IPS DF 6.9 (cell line): ENCODE measurements at regions not wholly inside any gene's neighbourhood (a gene's known extent, or its start where the extent isn't known, plus 50 kb on each side); places are given as distances from the start of the nearest gene placed in this dataset.
"Not testable (repeated sequence)": the region's sequence is repeated elsewhere in the genome, so short reads cannot be mapped to it uniquely, and the experiment has no call there.

ENCODE experiments used
- DNase-seq: peaks from one replicate; pipeline ENCODE4 v3.0.0-alpha.2; 2013; ENCODE audit warnings: low read depth, low spot score
- H3K27ac ChIP-seq: one replicate; pipeline ENCODE4 v1.5.1; 2013; ENCODE audit warnings: low read length, control low read depth
- H3K27me3 ChIP-seq: 2 replicates; pipeline ENCODE4 v1.6.1; 2013; ENCODE audit warnings: mild to moderate bottlenecking, low read length; ENCODE audit not compliant: control insufficient read depth, insufficient read depth
- H3K36me3 ChIP-seq: 2 replicates; pipeline ENCODE4 v1.6.1; 2013; ENCODE audit warnings: low read length; ENCODE audit not compliant: control insufficient read depth, insufficient read depth
- H3K4me1 ChIP-seq: 2 replicates; pipeline ENCODE4 v1.6.1; 2013; ENCODE audit warnings: low read length; ENCODE audit not compliant: control insufficient read depth, insufficient read depth
- H3K4me3 ChIP-seq: 2 replicates; pipeline ENCODE4 v1.5.1; 2013; ENCODE audit warnings: mild to moderate bottlenecking, low read length
- H3K9me3 ChIP-seq: 2 replicates; pipeline ENCODE4 v1.6.1; 2013; ENCODE audit warnings: low read length, inconsistent platforms; ENCODE audit not compliant: control insufficient read depth, insufficient read depth
- WGBS: extraction: QIAGEN DNeasy Blood & Tissue Kit; methylation state at CpG from one replicate; pipeline ENCODE4 v1.1.7; 2013; ENCODE audit warnings: mixed read lengths, missing lambda C conversion rate; ENCODE audit not compliant: insufficient read length, insufficient coverage; 5-methylcytosine and 5-hydroxymethylcytosine counted together

DNA sequence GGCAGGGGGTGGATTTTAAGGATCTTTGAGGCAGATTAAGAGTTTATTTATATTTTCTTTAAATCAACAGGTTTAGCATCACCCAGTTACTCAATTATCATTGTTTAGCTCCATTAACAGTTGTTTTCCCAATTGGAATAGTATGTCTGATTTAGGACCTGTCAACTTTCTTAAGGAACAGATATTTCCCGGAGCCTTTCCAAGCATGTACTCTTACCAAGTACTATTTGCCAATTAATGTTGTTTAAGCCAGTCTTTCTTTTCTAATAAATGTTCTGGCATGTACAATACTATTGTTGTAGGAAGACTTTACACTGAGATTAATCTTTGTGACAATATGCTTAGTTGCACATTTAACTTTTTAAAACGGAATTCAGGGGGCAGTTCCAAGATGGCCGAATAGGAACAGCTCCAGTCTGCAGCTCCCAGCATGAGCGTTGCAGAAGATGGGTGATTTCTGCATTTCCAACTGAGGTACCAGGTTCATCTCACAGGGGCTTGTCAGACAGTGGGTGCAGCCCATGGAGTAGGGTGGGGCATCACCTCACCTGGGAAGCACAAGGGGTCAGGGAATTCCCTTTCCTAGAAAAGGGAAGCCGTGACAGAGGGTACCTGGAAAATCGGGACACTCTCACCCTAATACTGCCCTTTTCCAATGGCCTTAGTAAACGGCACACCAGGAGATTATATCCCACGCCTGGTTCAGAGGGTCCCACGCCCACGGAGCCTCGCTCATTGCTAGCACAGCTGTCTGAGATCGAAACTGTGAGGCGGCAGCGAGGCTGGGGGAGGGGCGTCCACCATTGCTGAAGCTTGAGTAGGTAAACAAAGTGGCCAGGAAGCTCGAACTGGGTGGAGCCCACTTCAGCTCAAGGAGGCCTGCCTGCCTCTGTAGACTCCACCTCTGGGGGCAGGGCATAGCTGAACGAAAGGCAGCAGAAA, 173.7 kb downstream of the LRRC70 start:
- not testable (repeated sequence) for DNase-seq, H3K4me1 ChIP-seq, H3K4me3 ChIP-seq, H3K27me3 ChIP-seq, H3K9me3 ChIP-seq, H3K27ac ChIP-seq, H3K36me3 ChIP-seq
- no CpG with 5 or more reads among the region's 17 CpGs for WGBS

DNA sequence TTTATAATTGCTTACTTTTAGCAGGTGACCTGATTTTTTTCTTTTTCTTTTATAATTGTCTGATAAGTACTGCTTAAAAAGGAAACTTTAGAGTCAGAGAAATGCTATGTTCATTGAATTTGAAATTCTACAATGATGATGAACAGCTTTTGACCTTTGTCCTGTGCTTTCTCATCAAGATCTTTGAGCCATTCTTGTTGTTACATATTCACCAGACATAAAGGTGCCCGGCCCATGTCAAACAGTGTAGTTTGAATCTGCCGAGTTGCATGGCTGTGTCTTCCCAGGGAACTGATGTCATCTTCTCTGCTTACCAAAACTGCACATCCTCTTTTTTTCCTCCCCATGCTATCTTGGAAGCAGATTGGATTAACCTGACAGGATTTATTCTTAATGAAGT, 163.6 kb downstream of the LRRC70 start:
- Histone ChIP-seq H3K9me3 (no peaks in the 10 kb centered on the region), H3K27ac (no peak overlapping the region), H3K4me3 (no peak overlapping the region), H3K4me1 (no peaks in the 10 kb centered on the region; the same call in 1 of the 2 replicates), H3K36me3 (no peaks in the 10 kb centered on the region), H3K27me3 (no peaks in the 10 kb centered on the region)
- no CpG with 5 or more reads among the region's 2 CpGs for WGBS
- DNase-seq: no peak

DNA sequence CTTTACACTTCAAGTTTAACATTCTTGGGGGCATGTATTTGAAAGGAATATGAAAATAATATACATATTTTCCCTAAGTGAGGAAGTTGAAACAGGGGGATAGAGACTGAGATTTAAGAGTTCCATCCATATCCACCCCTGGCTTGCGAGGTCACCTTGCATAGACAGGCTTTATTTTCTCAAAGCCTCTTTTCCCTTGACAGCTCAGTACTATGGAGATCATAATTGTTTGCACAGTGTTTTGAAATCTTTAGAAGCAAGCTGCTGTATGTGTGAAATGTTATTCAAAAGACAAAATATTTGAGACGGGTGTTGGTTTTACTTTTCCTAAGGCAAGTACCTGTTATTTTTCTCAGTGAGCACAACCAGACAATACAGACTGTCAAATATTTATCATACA, 163.1 kb downstream of the LRRC70 start:
- H3K27me3 ChIP-seq: no peaks in the 10 kb centered on the region
- no CpG with 5 or more reads among the region's 2 CpGs for WGBS
- no peaks in the 10 kb centered on the region for H3K36me3 ChIP-seq
- no peak for DNase-seq
- no peaks in the 10 kb centered on the region; the same call in 1 of the 2 replicates for H3K4me1 ChIP-seq
- H3K4me3 ChIP-seq: no peak overlapping the region
- no peaks in the 10 kb centered on the region for H3K9me3 ChIP-seq
- no peak overlapping the region for H3K27ac ChIP-seq

DNA sequence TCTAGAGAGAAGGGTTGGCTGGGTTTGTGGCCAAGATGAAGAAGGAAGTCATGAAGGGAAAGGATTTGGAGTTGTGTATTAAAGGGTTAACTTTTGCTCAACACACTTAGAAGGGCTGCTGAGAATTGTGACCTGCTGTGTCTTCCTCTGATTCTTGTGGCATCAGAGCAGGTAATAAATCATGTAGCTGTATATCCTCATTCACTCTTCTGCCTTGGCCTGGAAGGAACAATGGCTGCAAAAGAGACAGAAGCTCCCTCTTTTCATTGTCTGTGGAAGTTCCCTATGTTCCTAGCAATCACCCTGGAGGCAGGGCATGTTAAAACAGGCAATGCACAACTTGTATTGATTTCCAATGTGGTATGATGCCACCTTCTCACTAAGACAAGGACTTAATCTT, 159.1 kb downstream of the LRRC70 start:
- Histone ChIP-seq H3K36me3 (no peaks in the 10 kb centered on the region), H3K9me3 (no peaks in the 10 kb centered on the region), H3K27ac (no peak overlapping the region), H3K27me3 (no peaks in the 10 kb centered on the region), H3K4me3 (no peak overlapping the region), H3K4me1 (no peaks in the 10 kb centered on the region; the same call in 1 of the 2 replicates)
- no peak for DNase-seq

DNA sequence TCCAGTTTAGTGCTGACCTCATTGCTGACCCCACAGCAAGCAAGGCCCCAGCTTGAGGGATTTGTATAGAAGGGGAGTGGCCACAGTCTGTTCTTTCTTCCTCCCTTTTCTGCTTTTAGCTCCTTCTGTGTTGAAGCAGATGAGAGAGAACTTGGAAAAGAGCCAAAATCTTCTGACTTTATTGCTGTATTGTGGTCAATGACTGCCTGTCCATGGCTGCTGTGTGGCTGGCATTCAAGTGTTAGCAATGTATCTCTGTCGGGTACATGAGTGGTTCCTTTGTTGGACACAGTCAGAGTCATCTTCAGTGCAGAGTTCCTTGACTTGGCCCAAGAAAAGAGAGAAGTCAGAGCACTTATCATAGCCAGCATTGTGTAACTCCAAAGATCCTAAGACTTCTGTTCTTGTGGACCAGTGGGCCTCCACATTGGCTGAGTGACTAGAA, 154.1 kb downstream of the LRRC70 start:
- Histone ChIP-seq H3K36me3 (no peaks in the 10 kb centered on the region), H3K4me1 (no peaks in the 10 kb centered on the region), H3K4me3 (no peak overlapping the region), H3K9me3 (no peaks in the 10 kb centered on the region), H3K27ac (no peak overlapping the region), H3K27me3 (no peaks in the 10 kb centered on the region)
- DNase-seq: no peak
- WGBS: no CpG with 5 or more reads among the region's 1 CpG

DNA sequence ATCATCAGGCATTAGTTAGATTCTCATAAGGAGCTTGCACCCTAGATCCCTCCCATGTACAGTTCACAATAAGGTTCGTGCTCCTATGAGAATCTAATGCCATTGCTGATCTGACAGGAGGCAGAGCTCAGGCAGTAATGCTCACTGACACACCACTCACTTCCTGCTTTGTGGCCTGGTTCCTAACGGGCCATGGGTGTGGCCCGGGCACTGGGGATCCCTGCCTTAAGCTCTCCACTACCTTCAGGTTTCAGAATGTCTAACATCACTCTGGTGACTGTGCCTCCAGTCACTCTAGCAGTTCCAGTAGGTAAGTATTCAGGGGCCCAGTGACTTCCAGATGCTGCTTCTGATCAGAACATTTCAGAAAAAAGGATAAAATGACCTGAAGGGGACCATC, 152.4 kb downstream of the LRRC70 start:
- Histone ChIP-seq H3K9me3 (no peaks in the 10 kb centered on the region), H3K4me3 (no peak overlapping the region), H3K36me3 (no peaks in the 10 kb centered on the region), H3K4me1 (no peaks in the 10 kb centered on the region), H3K27ac (no peak overlapping the region), H3K27me3 (no peaks in the 10 kb centered on the region)
- no CpG with 5 or more reads among the region's 3 CpGs for WGBS
- DNase-seq: no peak

DNA sequence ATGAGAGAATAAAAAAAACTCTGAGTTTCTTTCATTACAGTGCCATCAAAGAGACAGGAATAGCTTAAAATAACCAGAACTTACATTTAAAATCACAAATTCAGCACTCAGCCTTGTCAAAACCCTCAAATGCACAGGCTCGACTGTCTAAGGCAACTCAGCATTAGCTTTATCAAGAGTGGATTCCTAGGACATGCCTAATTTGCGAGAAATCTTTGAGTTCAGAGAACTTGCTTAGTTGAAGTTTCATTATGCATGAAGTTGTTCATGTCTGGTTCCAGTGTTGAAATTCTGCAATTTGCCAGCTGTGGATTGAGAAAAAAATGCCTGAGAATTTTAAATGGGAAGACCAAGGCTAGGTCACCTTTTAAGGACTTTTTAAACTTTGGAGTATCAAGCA, 151.1 kb downstream of the LRRC70 start:
- no peak overlapping the region for H3K27ac ChIP-seq
- H3K9me3 ChIP-seq: no peaks in the 10 kb centered on the region
- no peaks in the 10 kb centered on the region for H3K27me3 ChIP-seq
- no peak overlapping the region for H3K4me3 ChIP-seq
- no peaks in the 10 kb centered on the region for H3K4me1 ChIP-seq
- no CpG with 5 or more reads among the region's 2 CpGs for WGBS
- DNase-seq: no peak
- no peaks in the 10 kb centered on the region for H3K36me3 ChIP-seq

DNA sequence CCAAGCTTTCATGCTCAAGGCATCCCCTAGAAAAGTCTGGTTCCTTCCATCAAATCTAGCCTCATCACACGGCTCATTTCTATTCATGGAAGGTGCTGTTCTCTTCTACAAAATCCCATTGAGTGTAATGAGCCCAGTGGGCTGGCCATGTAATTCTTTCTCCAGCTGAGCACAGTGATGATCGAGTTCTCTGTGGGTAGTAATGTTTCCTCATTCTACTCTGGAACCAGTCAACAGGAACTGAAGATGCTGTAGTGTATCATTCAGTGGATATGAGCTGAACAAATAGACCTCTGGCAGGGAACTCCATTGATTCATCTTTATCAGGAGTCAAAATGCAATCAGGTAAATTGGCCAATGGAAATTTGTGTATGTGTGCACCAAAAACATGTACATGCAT, 149.2 kb downstream of the LRRC70 start:
- H3K36me3 ChIP-seq: no peaks in the 10 kb centered on the region
- no peak overlapping the region for H3K27ac ChIP-seq
- no peaks in the 10 kb centered on the region for H3K27me3 ChIP-seq
- no peaks in the 10 kb centered on the region for H3K9me3 ChIP-seq
- H3K4me3 ChIP-seq: no peak overlapping the region
- no peaks in the 10 kb centered on the region for H3K4me1 ChIP-seq
- WGBS: no CpG with 5 or more reads among the region's 2 CpGs
- no peak for DNase-seq

DNA sequence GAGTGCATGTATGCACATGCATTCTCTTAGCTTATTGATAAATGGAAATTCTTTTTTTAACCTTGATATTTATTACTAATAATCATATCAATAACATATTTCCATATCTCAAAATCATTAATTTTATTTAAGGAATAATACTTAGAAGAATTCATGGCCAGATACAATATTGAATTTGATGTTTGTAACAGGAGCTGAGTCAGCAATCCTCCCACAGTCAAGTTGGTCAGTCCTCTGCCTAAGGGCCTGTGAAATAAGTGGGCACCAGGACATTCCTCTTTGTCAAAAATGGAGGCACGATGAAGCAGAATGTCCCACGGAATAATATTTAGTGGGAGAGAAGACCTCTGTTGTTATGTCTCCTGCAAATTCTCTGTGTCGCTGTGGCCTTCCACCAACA, 148.6 kb downstream of the LRRC70 start:
- Histone ChIP-seq H3K4me3 (no peak overlapping the region), H3K4me1 (no peaks in the 10 kb centered on the region), H3K36me3 (no peaks in the 10 kb centered on the region), H3K27me3 (no peaks in the 10 kb centered on the region), H3K27ac (no peak overlapping the region), H3K9me3 (no peaks in the 10 kb centered on the region)
- no CpG with 5 or more reads among the region's 3 CpGs for WGBS
- DNase-seq: no peak

DNA sequence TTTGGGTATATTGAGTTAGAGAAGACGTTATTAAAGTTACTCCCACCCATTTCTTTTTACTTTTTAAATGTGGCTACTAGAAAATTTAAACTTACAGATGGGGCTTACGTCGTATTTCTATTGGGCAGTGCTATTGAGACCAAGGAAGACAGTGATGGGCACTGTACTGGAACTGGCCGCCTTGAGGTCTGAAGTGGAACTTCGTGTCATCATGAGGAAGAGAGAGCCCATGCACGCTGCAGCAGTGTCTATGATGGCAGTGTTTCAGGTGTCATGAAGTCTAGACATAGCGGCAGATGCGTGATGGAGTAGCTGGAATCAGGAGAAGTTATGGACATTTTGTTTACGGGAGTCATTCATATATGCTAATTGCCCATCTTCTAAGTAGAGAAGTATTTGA, 143.7 kb downstream of the LRRC70 start:
- Histone ChIP-seq H3K4me1 (peaks cover 2% of the 10 kb centered on the region; the same call in 1 of the 2 replicates), H3K27me3 (no peaks in the 10 kb centered on the region), H3K36me3 (no peaks in the 10 kb centered on the region), H3K9me3 (no peaks in the 10 kb centered on the region), H3K27ac (no peak overlapping the region), H3K4me3 (no peak overlapping the region)
- WGBS: no CpG with 5 or more reads among the region's 9 CpGs
- no peak for DNase-seq

DNA sequence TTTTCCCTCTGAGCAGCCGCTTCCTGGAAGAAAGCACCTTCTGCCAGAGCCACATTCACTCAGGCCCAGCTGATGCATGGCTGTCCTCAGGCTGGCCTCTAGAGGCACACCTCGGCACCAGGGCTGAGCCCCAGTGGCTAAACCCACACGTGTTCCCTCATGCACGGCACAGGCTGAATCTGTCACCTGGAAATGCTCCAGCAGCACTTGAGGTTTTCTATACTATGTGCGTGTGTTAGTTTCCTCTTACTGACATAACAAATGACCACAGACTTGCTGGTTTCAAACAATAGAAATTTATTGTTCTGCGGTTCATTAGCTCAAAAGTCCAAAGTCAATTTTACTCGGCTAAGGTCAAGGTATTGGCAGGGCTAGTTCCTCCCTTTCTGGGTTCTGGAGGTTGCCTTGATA, 141.4 kb downstream of the LRRC70 start:
- Histone ChIP-seq H3K4me3 (no peak overlapping the region), H3K9me3 (no peaks in the 10 kb centered on the region), H3K4me1 (peaks cover 2% of the 10 kb centered on the region; the same call in 1 of the 2 replicates), H3K27me3 (no peaks in the 10 kb centered on the region), H3K27ac (no peak overlapping the region), H3K36me3 (no peaks in the 10 kb centered on the region)
- DNase-seq: no peak
- WGBS: no CpG with 5 or more reads among the region's 7 CpGs
